DND-41 (cell line): ENCODE measurements at regions not wholly inside any gene's neighbourhood (a gene's known extent, or its start where the extent isn't known, plus 50 kb on each side); places are given as distances from the start of the nearest gene placed in this dataset.

Source experiments
- ATAC-seq: fragments of 200-7000 bp; cut with Tn5 transposase; 3 replicates; pipeline ENCODE4 v1.9.1; 2021; ENCODE audit warnings: low read depth; ENCODE audit not compliant: insufficient read depth
- DNase-seq: peaks from one replicate; pipeline ENCODE4 v3.0.0-alpha.2; 2020
- H2AFZ ChIP-seq: 2 replicates; pipeline ENCODE4 v1.6.0; 2012; ENCODE audit warnings: low read depth, low read length
- H3K27ac ChIP-seq: 2 replicates; pipeline ENCODE4 v1.5.1; 2012; ENCODE audit warnings: low read length, inconsistent platforms
- H3K27me3 ChIP-seq: fragments of 200-600 bp; sonication (generic); 2 replicates; pipeline ENCODE4 v1.6.0; 2012; ENCODE audit warnings: low read length, mild to moderate bottlenecking, inconsistent platforms; ENCODE audit not compliant: insufficient read depth, poor library complexity
- H3K36me3 ChIP-seq: 2 replicates; pipeline ENCODE4 v1.5.1; 2012; ENCODE audit warnings: low read length, inconsistent platforms; ENCODE audit not compliant: insufficient read depth
- H3K4me1 ChIP-seq: 2 replicates; pipeline ENCODE4 v1.5.1; 2012; ENCODE audit warnings: mild to moderate bottlenecking, low read length; ENCODE audit not compliant: insufficient read depth
- H3K4me2 ChIP-seq: 2 replicates; pipeline ENCODE4 v1.6.0; 2012; ENCODE audit warnings: mild to moderate bottlenecking, moderate library complexity, low read length, inconsistent platforms; ENCODE audit not compliant: insufficient read depth
- H3K4me3 ChIP-seq, 2 experiments: fragments of 200-600 bp in 1 of 2; shearing (Covaris generic) in 1 of 2; 2 replicates each; pipeline ENCODE4 v1.5.1; 2012 to 2016; ENCODE audit warnings: inconsistent platforms in 2 of 2, low read length in 2 of 2, mild to moderate bottlenecking in 2 of 2, low read depth in 1 of 2, moderate library complexity in 1 of 2
- H3K79me2 ChIP-seq: 2 replicates; pipeline ENCODE4 v1.6.0; 2012; ENCODE audit warnings: low read length, inconsistent platforms; ENCODE audit not compliant: insufficient read depth
- H3K9ac ChIP-seq: 2 replicates; pipeline ENCODE4 v1.6.0; 2012; ENCODE audit warnings: low read depth, mild to moderate bottlenecking, inconsistent platforms, low read length, moderate library complexity
- H3K9me3 ChIP-seq: 2 replicates; pipeline ENCODE4 v1.5.1; 2012; ENCODE audit warnings: low read length, moderate library complexity, mild to moderate bottlenecking, inconsistent platforms; ENCODE audit not compliant: insufficient read depth, severe bottlenecking
- H4K20me1 ChIP-seq: 2 replicates; pipeline ENCODE4 v1.6.0; 2012; ENCODE audit warnings: low read length; ENCODE audit not compliant: insufficient read depth
- CTCF ChIP-seq: IDR thresholded peaks from 2 replicates; pipeline ENCODE4 v1.5.1; 2012; ENCODE audit warnings: borderline replicate concordance, low read length, moderate library complexity, mild to moderate bottlenecking; ENCODE audit not compliant: poor library complexity, severe bottlenecking; ENCODE audit errors: extremely low read depth
- EZH2 ChIP-seq: IDR thresholded peaks from 3 replicates; pipeline ENCODE4 v1.6.1; 2012; ENCODE audit warnings: borderline replicate concordance, low read depth, mild to moderate bottlenecking, moderate library complexity, low read length, inconsistent platforms; ENCODE audit not compliant: severe bottlenecking

DNA sequence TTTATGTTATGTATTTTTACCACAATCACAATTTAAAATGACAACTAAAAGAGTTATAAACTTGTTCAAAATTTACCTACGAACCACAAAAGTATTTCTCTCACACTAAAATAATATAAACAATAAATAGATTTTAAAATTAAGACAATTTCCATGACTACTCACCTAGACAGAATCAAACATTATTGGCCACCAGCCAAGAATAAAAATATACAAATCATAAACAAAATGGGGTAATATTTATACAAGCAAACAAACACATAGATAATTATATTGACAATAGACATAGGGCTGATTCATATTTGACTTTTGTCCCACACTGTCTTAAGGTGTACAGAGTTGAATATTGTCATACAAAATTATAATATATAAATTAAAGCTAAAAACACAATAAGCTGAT lies 119.6 kb upstream of the ZNF92 start:
- H3K79me2 ChIP-seq: no peaks in the 10 kb centered on the region
- H4K20me1 ChIP-seq: no peaks in the 10 kb centered on the region
- H3K4me3 ChIP-seq: no peak overlapping the region
- no peaks in the 10 kb centered on the region for H3K9me3 ChIP-seq
- no peak overlapping the region for H3K9ac ChIP-seq
- DNase-seq: no peak
- no peaks in the 10 kb centered on the region for H3K4me1 ChIP-seq
- no peak overlapping the region for H3K4me2 ChIP-seq
- no peak overlapping the region for H2AFZ ChIP-seq
- no peak overlapping the region for H3K27ac ChIP-seq
- TF ChIP-seq EZH2 (no peak), CTCF (no peak)
- H3K36me3 ChIP-seq: no peaks in the 10 kb centered on the region
- ATAC-seq: no peak
- H3K27me3 ChIP-seq: no peaks in the 10 kb centered on the region

- Histone ChIP-seq H3K36me3 (no peaks in the 10 kb centered on the region), H4K20me1 (no peaks in the 10 kb centered on the region), H2AFZ (no peak overlapping the region), H3K9ac (no peak overlapping the region), H3K27me3 (no peaks in the 10 kb centered on the region), H3K27ac (no peak overlapping the region), H3K9me3 (no peaks in the 10 kb centered on the region), H3K4me1 (no peaks in the 10 kb centered on the region), H3K79me2 (no peaks in the 10 kb centered on the region), H3K4me3 (no peak overlapping the region), H3K4me2 (no peak overlapping the region)
- ATAC-seq (no peak), DNase-seq (no peak)
- no peak for TF ChIP-seq CTCF
- TF ChIP-seq EZH2: no peak
Measured at GRCh38 chr7:65251851-65252620, 121.6 kb upstream of the ZNF92 start.

DNA sequence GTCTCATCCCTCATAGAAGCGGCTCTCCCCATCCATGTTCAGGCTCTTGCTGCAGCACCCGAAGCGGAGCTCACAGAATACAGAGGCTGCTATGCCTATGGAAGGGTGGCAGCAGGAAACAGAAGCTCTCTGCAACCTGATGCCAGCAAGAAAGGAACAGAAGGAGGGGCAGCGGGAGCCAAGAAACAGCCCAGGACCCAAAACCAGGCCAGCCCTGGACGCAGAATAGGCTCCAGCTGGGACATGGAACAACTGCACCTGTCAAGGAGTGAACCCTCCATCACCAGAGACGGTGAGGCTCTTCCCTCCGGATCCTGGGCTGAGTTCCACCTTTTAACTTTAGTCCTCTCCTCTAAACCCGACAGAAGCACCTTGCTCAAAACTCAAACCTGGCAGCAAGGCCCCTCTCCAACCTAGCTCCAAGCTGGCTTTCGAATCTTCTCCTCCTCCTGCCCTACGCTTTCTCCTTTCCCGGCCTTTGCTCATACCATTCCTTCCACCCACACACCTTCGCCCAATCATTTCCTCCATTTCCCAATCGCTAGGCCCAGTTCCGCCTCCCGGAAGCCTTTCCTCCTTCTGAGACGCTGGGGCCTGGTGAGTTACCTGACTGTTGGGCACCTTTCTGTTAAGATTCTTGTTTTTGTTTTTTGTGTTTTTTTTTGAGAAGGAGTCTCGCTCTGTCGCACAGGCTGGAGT lies 122.8 kb upstream of the ZNF92 start:
- no peak for DNase-seq
- no peaks in the 10 kb centered on the region for H3K27me3 ChIP-seq
- H2AFZ ChIP-seq: no peak overlapping the region
- H3K27ac ChIP-seq: no peak overlapping the region
- no peak overlapping the region for H3K9ac ChIP-seq
- H3K4me2 ChIP-seq: no peak overlapping the region
- no peak for ATAC-seq
- no peaks in the 10 kb centered on the region for H3K36me3 ChIP-seq
- H3K4me1 ChIP-seq: no peaks in the 10 kb centered on the region
- H3K79me2 ChIP-seq: no peaks in the 10 kb centered on the region
- no peaks in the 10 kb centered on the region for H4K20me1 ChIP-seq
- H3K4me3 ChIP-seq: no peak overlapping the region
- no peaks in the 10 kb centered on the region for H3K9me3 ChIP-seq
- TF ChIP-seq EZH2: no peak
- no peak for TF ChIP-seq CTCF
